Adrenal gland (tissue), 5 donors: ENCODE measurements at regions not wholly inside any gene's neighbourhood (a gene's known extent, or its start where the extent isn't known, plus 50 kb on each side); places are given as distances from the start of the nearest gene placed in this dataset.

ENCODE experiments used
- POLR2A ChIP-seq, 2 donors: fragments of 450-650 bp; IDR thresholded peaks; one replicate each; pipeline ENCODE4 v1.6.1; 2017; ENCODE audit warnings: antibody characterized with exemption in 2 of 2, mild to moderate bottlenecking in 2 of 2, moderate library complexity in 1 of 2
- TF ChIP-seq, protein P1 (sequence below), 6 experiments: fragments of 450-650 bp in 4 of 6; fragments of 200-600 bp in 2 of 6; sonication (generic) in 1 of 6; IDR thresholded peaks; 1 replicate in 5 of 6; 2 replicates in 1 of 6; pipeline versions ENCODE4 v1.5.1 to v1.8.0; 2016 to 2021; ENCODE audit warnings: antibody characterized with exemption in 6 of 6, mild to moderate bottlenecking in 2 of 6, moderate library complexity in 1 of 6
- donor health status: DM: no; HTN: no; CAD: no.

DNA sequence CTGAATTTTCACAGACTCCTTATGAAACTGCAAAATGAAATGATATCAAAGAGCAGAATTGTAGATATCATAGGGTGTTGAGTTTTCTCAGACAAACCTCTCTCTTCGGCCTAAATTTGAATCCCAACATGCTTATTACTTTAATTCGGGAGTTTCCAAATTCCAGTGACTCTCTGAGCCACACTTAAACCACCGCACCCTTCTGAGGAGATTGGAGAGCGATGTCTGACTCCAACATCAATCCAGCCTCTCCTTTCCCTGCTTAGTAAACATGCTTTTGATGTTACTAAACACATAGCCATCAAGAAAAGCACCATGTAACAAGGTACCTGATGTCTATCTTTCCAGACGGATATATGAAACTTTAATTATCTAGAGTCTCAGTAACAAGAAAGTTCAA lies 103.1 kb upstream of the ARHGAP28 start:
- TF ChIP-seq, protein P1, sequence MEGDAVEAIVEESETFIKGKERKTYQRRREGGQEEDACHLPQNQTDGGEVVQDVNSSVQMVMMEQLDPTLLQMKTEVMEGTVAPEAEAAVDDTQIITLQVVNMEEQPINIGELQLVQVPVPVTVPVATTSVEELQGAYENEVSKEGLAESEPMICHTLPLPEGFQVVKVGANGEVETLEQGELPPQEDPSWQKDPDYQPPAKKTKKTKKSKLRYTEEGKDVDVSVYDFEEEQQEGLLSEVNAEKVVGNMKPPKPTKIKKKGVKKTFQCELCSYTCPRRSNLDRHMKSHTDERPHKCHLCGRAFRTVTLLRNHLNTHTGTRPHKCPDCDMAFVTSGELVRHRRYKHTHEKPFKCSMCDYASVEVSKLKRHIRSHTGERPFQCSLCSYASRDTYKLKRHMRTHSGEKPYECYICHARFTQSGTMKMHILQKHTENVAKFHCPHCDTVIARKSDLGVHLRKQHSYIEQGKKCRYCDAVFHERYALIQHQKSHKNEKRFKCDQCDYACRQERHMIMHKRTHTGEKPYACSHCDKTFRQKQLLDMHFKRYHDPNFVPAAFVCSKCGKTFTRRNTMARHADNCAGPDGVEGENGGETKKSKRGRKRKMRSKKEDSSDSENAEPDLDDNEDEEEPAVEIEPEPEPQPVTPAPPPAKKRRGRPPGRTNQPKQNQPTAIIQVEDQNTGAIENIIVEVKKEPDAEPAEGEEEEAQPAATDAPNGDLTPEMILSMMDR (IDR thresholded peaks at IDR 0.05), result no peak
- TF ChIP-seq POLR2A (IDR thresholded peaks at IDR 0.05), result no peak
